GM12875 (cell line): ENCODE measurements at regions not wholly inside any gene's neighbourhood (a gene's known extent, or its start where the extent isn't known, plus 50 kb on each side); places are given as distances from the start of the nearest gene placed in this dataset.

Source experiments
- H3K4me3 ChIP-seq: one replicate; pipeline ENCODE4 v1.5.1; 2011; ENCODE audit warnings: low read depth, low read length, control low read depth
- TF ChIP-seq, protein P1 (sequence below): IDR thresholded peaks from 2 replicates; pipeline ENCODE4 v1.5.1; 2011; ENCODE audit warnings: low read depth, mild to moderate bottlenecking, control low read depth, inconsistent platforms, low read length, moderate library complexity, borderline replicate concordance; ENCODE audit not compliant: insufficient read depth

- no peak overlapping the region for H3K4me3 ChIP-seq
- TF ChIP-seq, protein P1, sequence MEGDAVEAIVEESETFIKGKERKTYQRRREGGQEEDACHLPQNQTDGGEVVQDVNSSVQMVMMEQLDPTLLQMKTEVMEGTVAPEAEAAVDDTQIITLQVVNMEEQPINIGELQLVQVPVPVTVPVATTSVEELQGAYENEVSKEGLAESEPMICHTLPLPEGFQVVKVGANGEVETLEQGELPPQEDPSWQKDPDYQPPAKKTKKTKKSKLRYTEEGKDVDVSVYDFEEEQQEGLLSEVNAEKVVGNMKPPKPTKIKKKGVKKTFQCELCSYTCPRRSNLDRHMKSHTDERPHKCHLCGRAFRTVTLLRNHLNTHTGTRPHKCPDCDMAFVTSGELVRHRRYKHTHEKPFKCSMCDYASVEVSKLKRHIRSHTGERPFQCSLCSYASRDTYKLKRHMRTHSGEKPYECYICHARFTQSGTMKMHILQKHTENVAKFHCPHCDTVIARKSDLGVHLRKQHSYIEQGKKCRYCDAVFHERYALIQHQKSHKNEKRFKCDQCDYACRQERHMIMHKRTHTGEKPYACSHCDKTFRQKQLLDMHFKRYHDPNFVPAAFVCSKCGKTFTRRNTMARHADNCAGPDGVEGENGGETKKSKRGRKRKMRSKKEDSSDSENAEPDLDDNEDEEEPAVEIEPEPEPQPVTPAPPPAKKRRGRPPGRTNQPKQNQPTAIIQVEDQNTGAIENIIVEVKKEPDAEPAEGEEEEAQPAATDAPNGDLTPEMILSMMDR, result no peak
Measured at GRCh38 chr2:191615596-191615995, 62.3 kb upstream of the NABP1 start.

- TF ChIP-seq, protein P1, result no peak
- H3K4me3 ChIP-seq, result no peak overlapping the region
Measured at GRCh38 chr2:191617575-191617974, 60.4 kb upstream of the NABP1 start.

DNA sequence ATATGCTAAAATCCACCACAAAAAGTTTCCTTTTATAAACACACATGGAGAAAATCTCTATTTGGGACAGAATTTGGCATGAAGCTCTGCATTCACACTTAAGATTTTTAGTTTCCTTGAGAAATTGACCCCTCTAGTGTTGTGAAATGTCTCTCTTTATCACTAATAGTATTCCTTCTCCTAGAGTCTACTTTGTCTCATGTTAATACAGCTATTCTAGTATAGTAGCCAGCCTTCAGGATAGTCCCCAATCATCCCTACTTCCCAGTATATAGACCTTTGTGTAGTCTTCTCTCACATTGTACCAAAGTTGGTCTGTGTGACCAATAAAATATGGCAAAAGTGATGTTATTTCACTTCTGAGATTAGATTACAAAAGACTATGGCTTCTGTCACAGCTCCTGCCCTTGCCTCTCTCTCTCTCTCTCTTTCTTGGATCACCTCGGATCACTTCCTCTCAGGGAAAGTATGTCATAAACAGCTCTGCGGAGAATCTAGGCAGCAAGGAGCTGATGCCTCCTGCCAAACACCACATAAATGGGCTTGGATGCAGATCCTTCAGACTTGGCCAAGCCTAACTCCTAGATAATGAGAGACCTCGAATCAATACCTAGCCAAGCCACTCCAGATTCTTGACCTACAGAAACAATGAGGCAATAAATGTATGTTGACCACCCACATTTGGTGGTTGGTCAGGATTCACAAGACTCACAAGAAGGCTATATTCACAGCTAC, 59.7 kb upstream of the NABP1 start:
- TF ChIP-seq, protein P1, result no peak

DNA sequence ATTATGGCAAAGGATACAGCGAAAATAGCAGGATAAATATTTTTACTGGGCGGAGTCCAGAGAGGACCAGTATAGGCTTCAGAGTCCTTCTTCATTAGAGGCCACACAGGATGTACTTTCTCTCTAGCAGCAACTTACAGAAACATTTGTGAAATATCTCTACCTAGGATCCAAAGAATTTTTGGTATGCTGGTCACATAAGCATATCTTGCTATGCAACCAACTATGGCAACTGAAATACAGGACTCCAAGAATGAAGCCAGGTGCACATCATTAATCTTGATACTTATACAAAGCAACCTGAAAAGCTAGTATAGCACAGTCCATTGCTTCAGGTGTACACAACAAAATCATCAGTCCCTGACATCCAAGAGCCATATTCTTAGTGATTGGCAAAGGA, 59.1 kb upstream of the NABP1 start:
- H3K4me3 ChIP-seq, result no peak overlapping the region
- TF ChIP-seq, protein P1, result no peak

More for the DNA sequence above, 59.7 kb upstream of the NABP1 start:
- no peak overlapping the region for H3K4me3 ChIP-seq

DNA sequence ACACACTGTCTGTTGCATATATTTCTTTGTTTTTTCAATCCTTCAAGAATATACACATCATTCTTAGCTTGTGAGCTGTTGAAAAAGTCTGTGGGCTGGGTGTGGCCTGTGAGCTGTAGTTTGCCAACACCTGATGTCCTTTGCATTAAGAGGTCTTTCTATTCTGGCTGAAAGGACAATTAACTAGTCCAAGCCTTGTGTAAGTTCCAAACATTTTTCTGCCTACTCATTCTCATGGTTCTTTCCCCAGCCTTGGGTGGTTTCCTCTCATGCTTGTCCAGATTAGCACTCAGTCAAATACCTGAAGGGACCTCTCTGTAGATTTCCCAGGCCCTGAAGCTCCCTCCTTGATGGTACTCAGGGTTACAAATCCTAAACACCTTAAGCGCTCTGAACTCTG, 57.8 kb upstream of the NABP1 start:
- TF ChIP-seq, protein P1, result no peak
- no peak overlapping the region for H3K4me3 ChIP-seq

DNA sequence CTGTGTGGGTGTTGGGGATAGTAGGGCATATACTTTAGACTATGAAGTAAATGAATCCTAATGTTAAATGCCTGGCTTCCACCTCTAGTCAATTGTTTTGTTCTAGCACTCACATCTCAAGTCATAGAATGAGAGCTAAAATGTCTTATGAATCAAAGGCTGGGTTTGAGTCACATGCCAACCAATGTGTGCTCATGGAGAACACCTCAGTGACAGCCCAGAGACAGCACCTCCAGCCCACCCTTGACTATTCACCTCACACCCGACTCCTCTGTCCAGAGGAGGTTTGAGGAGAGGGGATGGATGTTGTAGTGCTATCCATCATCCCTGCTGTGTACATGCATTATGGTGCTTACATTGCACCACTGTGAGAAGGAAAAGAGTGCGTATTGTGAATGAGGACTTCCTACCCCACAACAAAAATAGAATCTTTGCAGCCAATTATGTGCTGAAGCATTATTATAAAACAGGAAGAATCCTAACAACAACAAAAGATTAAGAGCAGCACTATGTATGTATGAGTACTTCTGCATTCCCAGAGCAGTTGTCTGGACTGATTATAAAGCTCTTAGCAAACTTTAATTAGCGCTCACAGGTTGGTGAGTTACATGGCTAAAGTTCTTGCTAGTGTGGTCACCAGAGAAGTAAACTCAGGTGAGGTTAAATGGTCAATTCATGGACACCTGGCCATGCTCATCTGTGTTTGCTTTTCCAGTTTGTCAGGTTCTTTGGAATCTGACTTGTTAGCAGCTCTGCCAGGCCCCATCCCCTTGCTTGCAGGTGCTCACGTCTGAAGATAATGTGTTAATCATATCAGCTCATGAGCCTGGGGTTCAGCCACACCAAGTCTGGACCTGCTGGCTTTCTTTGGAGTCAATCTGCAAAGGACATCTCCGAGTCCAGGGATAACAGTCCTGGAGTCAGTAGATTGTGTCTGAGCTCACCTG, 55.3 kb upstream of the NABP1 start:
- H3K4me3 ChIP-seq, result no peak overlapping the region
- TF ChIP-seq, protein P1, result no peak
